Stomach smooth muscle (tissue), 2 donors: ENCODE measurements at regions not wholly inside any gene's neighbourhood (a gene's known extent, or its start where the extent isn't known, plus 50 kb on each side); places are given as distances from the start of the nearest gene placed in this dataset.
"Not testable (repeated sequence)": the region's sequence is repeated elsewhere in the genome, so short reads cannot be mapped to it uniquely, and the experiment has no call there.

Experiments used
- H3K27ac ChIP-seq: one replicate; pipeline ENCODE4 v1.7.0; 2013; ENCODE audit warnings: mild to moderate bottlenecking, low read length, inconsistent platforms
- H3K27me3 ChIP-seq, 2 donors: one replicate each; pipeline ENCODE4 v1.7.0; 2013; ENCODE audit warnings: low read length in 2 of 2; ENCODE audit not compliant: insufficient read depth in 2 of 2, control insufficient read depth in 1 of 2
- H3K36me3 ChIP-seq, 2 donors: one replicate each; pipeline ENCODE4 v1.7.0; 2013; ENCODE audit warnings: low read length in 2 of 2; ENCODE audit not compliant: control insufficient read depth in 2 of 2, insufficient read depth in 2 of 2
- H3K4me1 ChIP-seq: one replicate; pipeline ENCODE4 v1.7.0; 2013; ENCODE audit warnings: low read length; ENCODE audit not compliant: control insufficient read depth, insufficient read depth
- H3K4me3 ChIP-seq, 2 donors: one replicate each; pipeline ENCODE4 v1.7.0; 2013; ENCODE audit warnings: low read length in 2 of 2
- H3K9ac ChIP-seq, 2 donors: one replicate each; pipeline ENCODE4 v1.7.0; 2013; ENCODE audit warnings: low read length in 2 of 2, mild to moderate bottlenecking in 1 of 2
- H3K9me3 ChIP-seq, 2 donors: one replicate each; pipeline ENCODE4 v1.7.0; 2013; ENCODE audit warnings: low read length in 2 of 2; ENCODE audit not compliant: control insufficient read depth in 2 of 2
- donor health status: healthy.
- donor health status: Pancreatic carcinoma.

GRCh38 chr15:98289747-98290146 lies 329.2 kb downstream of the ARRDC4 start:
- H3K4me3 ChIP-seq = no peak overlapping the region
- no peak overlapping the region for H3K27ac ChIP-seq
- peaks cover 0 to 6% of the 10 kb centered on the region in 2 donors for H3K27me3 ChIP-seq
- H3K4me1 ChIP-seq = peaks cover 6% of the 10 kb centered on the region
- H3K9ac ChIP-seq = no peak overlapping the region
- H3K9me3 ChIP-seq = no peaks in the 10 kb centered on the region
- H3K36me3 ChIP-seq = no peaks in the 10 kb centered on the region

DNA sequence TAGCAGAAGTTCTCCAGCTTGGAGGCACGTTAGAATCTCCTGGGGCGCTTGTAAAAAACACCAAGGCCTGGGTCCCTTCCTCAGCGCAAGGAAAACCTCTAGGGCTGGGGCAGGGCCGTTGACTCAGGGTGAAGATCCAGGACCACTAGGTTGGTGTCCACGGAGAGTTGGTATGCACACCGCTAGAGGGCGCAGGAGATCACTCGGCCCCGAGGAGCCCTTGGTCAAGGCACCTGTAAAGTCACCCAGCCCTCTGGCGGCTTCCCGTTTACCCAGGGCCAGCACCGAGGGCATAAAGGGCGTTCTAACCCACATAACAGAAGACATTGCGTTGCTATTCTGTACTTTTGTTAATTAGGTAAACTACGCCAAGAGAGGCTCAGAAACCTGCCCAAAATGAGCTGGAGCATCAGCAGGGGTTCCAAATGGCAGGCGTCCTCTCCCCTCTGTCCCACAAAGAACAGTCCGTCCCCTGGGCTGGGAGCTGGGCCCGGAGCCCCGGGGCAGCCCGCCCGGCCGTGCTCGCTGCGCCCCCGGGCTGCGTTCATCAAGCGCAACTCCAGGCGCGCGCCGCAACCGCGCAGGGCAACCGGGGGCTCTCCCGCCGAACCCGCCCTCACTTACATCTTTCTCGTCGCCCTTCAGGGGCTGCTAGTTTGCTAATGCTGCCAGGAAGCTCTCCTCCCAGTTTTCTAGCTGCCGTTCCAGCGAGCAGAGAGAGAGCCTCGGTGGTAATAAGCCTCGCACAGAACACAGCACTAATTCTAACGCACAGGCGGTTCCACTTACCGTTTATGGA lies 332.1 kb downstream of the ARRDC4 start:
- Histone ChIP-seq H3K4me1 (peaks cover 6% of the 10 kb centered on the region), H3K9me3 (no peaks in the 10 kb centered on the region), H3K9ac (peak overlapping the region in 1 of 2 donors; percentile 4), H3K36me3 (no peaks in the 10 kb centered on the region), H3K27ac (no peak overlapping the region), H3K27me3 (peaks cover 0 to 4% of the 10 kb centered on the region in 2 donors), H3K4me3 (peak overlapping the region; percentile 55 to 63)

- Histone ChIP-seq H3K4me1 (peaks cover 6% of the 10 kb centered on the region), H3K9ac (no peak overlapping the region), H3K9me3 (no peaks in the 10 kb centered on the region), H3K36me3 (no peaks in the 10 kb centered on the region), H3K4me3 (no peak overlapping the region), H3K27me3 (peaks cover 0 to 2% of the 10 kb centered on the region in 2 donors), H3K27ac (no peak overlapping the region)
Observed at GRCh38 chr15:98294126-98294525, 333.6 kb downstream of the ARRDC4 start.

GRCh38 chr15:98295101-98295759 lies 334.7 kb downstream of the ARRDC4 start:
- H3K4me1 ChIP-seq, H3K36me3 ChIP-seq, H3K4me3 ChIP-seq, H3K27me3 ChIP-seq, H3K27ac ChIP-seq, H3K9ac ChIP-seq, H3K9me3 ChIP-seq: not testable (repeated sequence)

DNA sequence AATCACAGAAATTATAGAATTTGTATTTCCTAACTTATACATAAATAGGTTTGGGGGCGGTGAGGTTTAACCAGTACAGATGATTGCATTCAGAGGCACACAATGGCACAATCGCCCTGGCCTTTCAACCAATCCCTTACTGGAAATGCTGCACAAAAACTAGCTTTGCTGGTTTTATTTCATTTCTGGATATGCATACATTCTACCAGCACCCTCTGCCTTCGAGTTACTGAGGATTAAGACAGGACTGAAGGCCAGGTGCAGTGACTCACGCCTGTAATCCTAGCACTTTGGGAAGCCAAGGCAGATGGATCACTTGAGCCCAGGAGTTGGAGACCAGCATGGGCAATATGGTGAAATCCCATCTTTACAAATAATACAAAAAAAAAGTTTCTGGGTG lies 336.1 kb downstream of the ARRDC4 start:
- Histone ChIP-seq H3K4me3 (no peak overlapping the region), H3K9me3 (no peaks in the 10 kb centered on the region), H3K4me1 (peaks cover 6% of the 10 kb centered on the region), H3K27ac (no peak overlapping the region), H3K9ac (no peak overlapping the region), H3K36me3 (no peaks in the 10 kb centered on the region), H3K27me3 (peaks cover 0 to 2% of the 10 kb centered on the region in 2 donors)

DNA sequence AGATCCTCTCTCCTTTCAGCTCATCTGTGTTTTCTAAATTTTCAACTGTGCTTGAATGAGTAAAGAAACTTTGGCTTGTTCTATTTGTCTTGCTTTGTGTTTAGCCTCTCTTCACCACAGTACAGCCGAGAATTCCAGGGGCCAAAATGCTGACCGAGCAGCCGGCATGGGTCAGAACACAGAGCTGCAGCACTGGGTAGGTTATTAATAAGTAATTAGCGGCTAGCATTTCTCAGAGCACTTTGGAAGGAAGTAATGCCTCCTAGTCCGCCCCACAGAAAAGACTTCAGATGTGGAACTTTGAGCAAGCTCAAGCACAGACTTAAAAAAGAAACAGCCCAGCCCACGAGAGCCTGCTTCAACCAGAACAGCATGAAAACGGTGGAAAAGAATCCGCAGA lies 343.9 kb downstream of the ARRDC4 start:
- Histone ChIP-seq H3K9ac (peak overlapping the region in 1 of 2 donors; percentile 13), H3K36me3 (no peaks in the 10 kb centered on the region), H3K9me3 (no peaks in the 10 kb centered on the region), H3K27me3 (no peaks in the 10 kb centered on the region), H3K4me3 (peak overlapping the region in 1 of 2 donors; percentile 29), H3K27ac (no peak overlapping the region), H3K4me1 (peaks cover 14% of the 10 kb centered on the region)

DNA sequence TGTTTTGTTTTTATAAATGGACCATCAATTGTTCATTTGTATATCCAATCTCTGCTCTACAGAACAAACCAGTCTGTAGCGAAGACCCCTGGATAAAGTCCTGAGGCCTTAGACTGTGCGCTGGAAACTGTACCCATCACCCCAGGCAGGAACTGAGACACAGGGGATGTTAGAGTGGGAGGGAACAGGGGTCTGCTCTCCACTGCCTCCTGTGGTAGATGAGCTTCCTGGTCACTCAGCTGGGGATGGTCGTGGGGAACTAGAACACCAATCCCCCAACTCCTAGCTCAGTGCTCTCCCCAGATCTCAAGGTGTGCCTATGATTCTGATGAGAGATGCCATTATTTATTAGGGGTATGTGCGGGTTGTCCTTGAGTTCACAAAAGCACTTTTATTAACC lies 340.2 kb upstream of the IGF1R start:
- Histone ChIP-seq H3K4me1 (peaks cover 20% of the 10 kb centered on the region), H3K36me3 (no peaks in the 10 kb centered on the region), H3K9ac (no peak overlapping the region), H3K9me3 (no peaks in the 10 kb centered on the region), H3K4me3 (no peak overlapping the region), H3K27me3 (peaks cover 0 to 2% of the 10 kb centered on the region in 2 donors), H3K27ac (no peak overlapping the region)

DNA sequence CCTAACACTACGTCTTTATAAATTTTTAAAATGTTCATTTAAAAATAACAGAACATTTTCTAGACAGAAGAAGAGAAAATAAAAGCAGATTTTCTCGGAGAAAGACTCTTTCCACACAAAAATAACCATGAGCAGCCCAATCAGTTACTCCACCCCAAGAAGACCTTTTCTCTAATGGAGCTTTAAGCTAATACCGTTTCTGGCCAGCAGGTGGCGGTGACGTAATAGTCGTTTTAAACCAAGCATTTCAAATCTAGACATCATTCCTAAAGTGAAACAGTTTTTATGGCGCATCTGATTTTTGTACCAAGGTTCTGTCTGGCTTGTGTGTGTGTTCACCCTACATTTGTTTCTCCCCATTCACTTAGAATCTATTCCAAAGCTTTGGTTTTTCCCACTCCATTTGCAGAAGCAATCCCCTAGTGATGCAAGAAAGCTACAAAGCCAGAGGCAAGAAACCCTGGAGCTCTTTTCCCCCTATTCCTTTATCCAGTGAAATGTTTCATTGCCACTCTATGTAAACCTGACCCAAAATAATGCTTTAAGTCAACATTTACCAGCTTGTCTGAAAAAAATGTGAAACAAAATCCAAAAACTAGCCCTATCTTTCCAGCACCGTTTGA lies 336.7 kb upstream of the IGF1R start:
- Histone ChIP-seq H3K9me3 (no peaks in the 10 kb centered on the region), H3K4me1 (peaks cover 7% of the 10 kb centered on the region), H3K27ac (peak overlapping the region; percentile 64), H3K27me3 (peaks cover 0 to 2% of the 10 kb centered on the region in 2 donors), H3K9ac (peak overlapping the region in 1 of 2 donors; percentile 62), H3K36me3 (no peaks in the 10 kb centered on the region), H3K4me3 (peak overlapping the region; percentile 63 to 65)

- Histone ChIP-seq H3K9me3 (no peaks in the 10 kb centered on the region), H3K36me3 (no peaks in the 10 kb centered on the region), H3K4me3 (no peak overlapping the region), H3K9ac (no peak overlapping the region), H3K27me3 (peaks cover 0 to 2% of the 10 kb centered on the region in 2 donors), H3K4me1 (peaks cover 7% of the 10 kb centered on the region), H3K27ac (no peak overlapping the region)
Observed at GRCh38 chr15:98312913-98313312, 335.4 kb upstream of the IGF1R start.

DNA sequence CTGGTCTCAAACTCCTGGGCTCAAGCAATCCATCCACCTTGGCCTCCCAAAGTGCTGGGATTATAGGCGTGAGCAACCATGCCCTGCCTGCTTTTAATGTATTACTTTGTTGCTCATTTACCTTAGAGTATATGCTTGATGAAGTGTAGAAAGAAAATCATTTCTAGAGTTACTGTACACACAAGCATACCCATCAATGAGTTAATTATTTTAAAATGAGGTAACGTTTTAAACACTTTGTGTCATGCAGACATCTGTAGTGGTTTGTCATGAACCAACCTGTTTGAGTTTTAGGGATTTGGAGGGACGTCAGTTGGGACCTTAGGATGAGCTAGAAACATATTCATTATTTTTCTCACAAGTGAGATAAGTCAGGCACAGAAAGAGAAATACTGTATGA lies 332.4 kb upstream of the IGF1R start:
- Histone ChIP-seq H3K27ac (no peak overlapping the region), H3K4me1 (peaks cover 7% of the 10 kb centered on the region), H3K27me3 (peaks cover 0 to 2% of the 10 kb centered on the region in 2 donors), H3K9ac (no peak overlapping the region), H3K4me3 (no peak overlapping the region), H3K9me3 (no peaks in the 10 kb centered on the region), H3K36me3 (no peaks in the 10 kb centered on the region)
